Ovary (tissue), 3 donors: ENCODE measurements at regions not wholly inside any gene's neighbourhood (a gene's known extent, or its start where the extent isn't known, plus 50 kb on each side); places are given as distances from the start of the nearest gene placed in this dataset.

ENCODE experiments used
- POLR2A ChIP-seq: fragments of 450-650 bp; IDR thresholded peaks from one replicate; pipeline ENCODE4 v1.6.1; 2017; ENCODE audit warnings: antibody characterized with exemption, mild to moderate bottlenecking, moderate library complexity
- TF ChIP-seq, protein P1 (sequence below), 3 donors: fragments of 450-650 bp in 2 of 3; fragments of 200-600 bp in 1 of 3; IDR thresholded peaks; one replicate each; pipeline versions ENCODE4 v1.5.1 to v1.8.0; 2016 to 2022; ENCODE audit warnings: antibody characterized with exemption in 3 of 3, mild to moderate bottlenecking in 1 of 3
- donor health status: DM: no; HTN: no; CAD: no.

DNA sequence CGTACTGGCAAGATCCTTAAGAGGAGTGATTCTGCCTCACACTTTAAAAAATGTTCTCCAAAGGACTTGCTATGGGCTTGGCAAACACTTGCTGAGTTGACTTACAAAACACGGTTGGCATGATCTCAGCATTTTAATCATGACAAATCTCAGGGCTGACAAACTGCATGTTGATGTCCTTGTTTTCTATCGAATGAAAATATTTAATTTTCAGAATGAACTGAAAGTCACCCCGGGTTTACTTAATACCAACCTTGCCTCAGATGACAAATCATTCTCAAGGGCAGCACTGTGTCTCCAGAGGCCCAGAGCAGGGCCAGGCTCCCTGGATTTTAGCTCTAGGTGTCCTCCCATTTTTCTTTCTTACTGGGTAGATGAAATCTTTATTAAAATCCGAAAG, 229.1 kb upstream of the ZFHX3 start:
- TF ChIP-seq POLR2A = no peak
- TF ChIP-seq, protein P1, sequence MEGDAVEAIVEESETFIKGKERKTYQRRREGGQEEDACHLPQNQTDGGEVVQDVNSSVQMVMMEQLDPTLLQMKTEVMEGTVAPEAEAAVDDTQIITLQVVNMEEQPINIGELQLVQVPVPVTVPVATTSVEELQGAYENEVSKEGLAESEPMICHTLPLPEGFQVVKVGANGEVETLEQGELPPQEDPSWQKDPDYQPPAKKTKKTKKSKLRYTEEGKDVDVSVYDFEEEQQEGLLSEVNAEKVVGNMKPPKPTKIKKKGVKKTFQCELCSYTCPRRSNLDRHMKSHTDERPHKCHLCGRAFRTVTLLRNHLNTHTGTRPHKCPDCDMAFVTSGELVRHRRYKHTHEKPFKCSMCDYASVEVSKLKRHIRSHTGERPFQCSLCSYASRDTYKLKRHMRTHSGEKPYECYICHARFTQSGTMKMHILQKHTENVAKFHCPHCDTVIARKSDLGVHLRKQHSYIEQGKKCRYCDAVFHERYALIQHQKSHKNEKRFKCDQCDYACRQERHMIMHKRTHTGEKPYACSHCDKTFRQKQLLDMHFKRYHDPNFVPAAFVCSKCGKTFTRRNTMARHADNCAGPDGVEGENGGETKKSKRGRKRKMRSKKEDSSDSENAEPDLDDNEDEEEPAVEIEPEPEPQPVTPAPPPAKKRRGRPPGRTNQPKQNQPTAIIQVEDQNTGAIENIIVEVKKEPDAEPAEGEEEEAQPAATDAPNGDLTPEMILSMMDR (IDR thresholded peaks at IDR 0.05) = no peak
